Panc1 (cell line): ENCODE measurements at regions not wholly inside any gene's neighbourhood (a gene's known extent, or its start where the extent isn't known, plus 50 kb on each side); places are given as distances from the start of the nearest gene placed in this dataset.

Experiments used
- CTCF ChIP-seq: fragments of 450-650 bp; IDR thresholded peaks from 2 replicates; pipeline ENCODE4 v1.5.1; 2017; ENCODE audit warnings: mild to moderate bottlenecking
- POLR2AphosphoS5 ChIP-seq: IDR thresholded peaks from 2 replicates; pipeline ENCODE4 v1.6.1; 2012; ENCODE audit warnings: mild to moderate bottlenecking, low read depth, low read length, moderate library complexity
- REST ChIP-seq, 2 experiments: IDR thresholded peaks; 2 replicates each; pipeline ENCODE4 v1.6.1; 2011 to 2012; ENCODE audit warnings: low read depth in 2 of 2, control low read depth in 1 of 2, low read length in 1 of 2, mild to moderate bottlenecking in 1 of 2, moderate library complexity in 1 of 2; ENCODE audit not compliant: insufficient read depth in 1 of 2
- TCF7L2 ChIP-seq: IDR thresholded peaks from 2 replicates; pipeline ENCODE4 v1.6.1; 2011; ENCODE audit warnings: mild to moderate bottlenecking, low read depth, low read length, inconsistent platforms

GRCh38 chr1:98336472-98337083 lies 324.9 kb upstream of the SNX7 start:
- TF ChIP-seq CTCF (no peak), POLR2AphosphoS5 (no peak), TCF7L2 (no peak), REST (IDR thresholded peaks at IDR 0.05; ENCODE audit: insufficient read depth in 1 of 2, low read depth in 2 of 2, low read length in 1 of 2) (no peak)
